Fibroblast of lung (primary cell): ENCODE measurements at regions not wholly inside any gene's neighbourhood (a gene's known extent, or its start where the extent isn't known, plus 50 kb on each side); places are given as distances from the start of the nearest gene placed in this dataset.

Experiments
- DNase-seq, 2 donors: peaks; one replicate each; pipeline versions ENCODE4 v3.0.0 to v3.0.0-alpha.2; 2010; ENCODE audit warnings: low read depth in 2 of 2
- H2AFZ ChIP-seq: 2 replicates; pipeline ENCODE4 v1.5.1; 2012; ENCODE audit warnings: low read length, control low read depth, inconsistent platforms
- H3K27ac ChIP-seq: 2 replicates; pipeline ENCODE4 v1.5.1; 2011; ENCODE audit warnings: low read length, control low read depth; ENCODE audit not compliant: insufficient read depth
- H3K27me3 ChIP-seq: 2 replicates; pipeline ENCODE4 v1.5.1; 2011; ENCODE audit warnings: mild to moderate bottlenecking, low read length; ENCODE audit not compliant: control insufficient read depth, insufficient read depth
- H3K36me3 ChIP-seq: 2 replicates; pipeline ENCODE4 v1.5.1; 2011; ENCODE audit warnings: low read length; ENCODE audit not compliant: control insufficient read depth, insufficient read depth
- H3K4me1 ChIP-seq: 2 replicates; pipeline ENCODE4 v1.5.1; 2011; ENCODE audit warnings: low read length; ENCODE audit not compliant: control insufficient read depth, insufficient read depth; ENCODE audit errors: extremely low read depth
- H3K4me2 ChIP-seq: 2 replicates; pipeline ENCODE4 v1.5.1; 2011; ENCODE audit warnings: low read length, control low read depth; ENCODE audit not compliant: insufficient read depth; ENCODE audit errors: extremely low read depth
- H3K4me3 ChIP-seq, 4 experiments: fragments of 200-600 bp in 1 of 4; sonication (generic) in 1 of 4; replicated peaks in 1 of 4; 2 replicates each; pipeline ENCODE4 v1.5.1; 2011 to 2016; ENCODE audit warnings: low read length in 4 of 4, low read depth in 3 of 4, mild to moderate bottlenecking in 3 of 4, control low read depth in 2 of 4, inconsistent platforms in 1 of 4, mixed read lengths in 1 of 4; ENCODE audit not compliant: insufficient read depth in 1 of 4; ENCODE audit errors: control extremely low read depth in 1 of 4
- H3K79me2 ChIP-seq: 2 replicates; pipeline ENCODE4 v1.5.1; 2012; ENCODE audit warnings: mild to moderate bottlenecking, low read length, inconsistent platforms; ENCODE audit not compliant: control insufficient read depth, insufficient read depth
- H3K9ac ChIP-seq: 2 replicates; pipeline ENCODE4 v1.5.1; 2011; ENCODE audit warnings: mild to moderate bottlenecking, low read length, control low read depth; ENCODE audit not compliant: insufficient read depth
- H3K9me3 ChIP-seq: 2 replicates; pipeline ENCODE4 v1.5.1; 2012; ENCODE audit warnings: low read depth, low read length; ENCODE audit not compliant: control insufficient read depth, insufficient read depth
- H4K20me1 ChIP-seq: 2 replicates; pipeline ENCODE4 v1.5.1; 2011; ENCODE audit warnings: low read length; ENCODE audit not compliant: control insufficient read depth, insufficient read depth; ENCODE audit errors: extremely low read depth
- EZH2 ChIP-seq: IDR thresholded peaks from 2 replicates; pipeline ENCODE4 v1.5.1; 2012; ENCODE audit warnings: low read length, control low read depth, mild to moderate bottlenecking; ENCODE audit errors: missing control alignments
- TF ChIP-seq, protein P1 (sequence below), 2 donors: IDR thresholded peaks in 1 of 2; conservative IDR thresholded peaks in 1 of 2; 1 replicate in 1 of 2; 2 replicates in 1 of 2; pipeline ENCODE4 v1.5.1; 2011 to 2012; ENCODE audit warnings: low read length in 2 of 2, control low read depth in 1 of 2, inconsistent platforms in 1 of 2, low read depth in 1 of 2, mild to moderate bottlenecking in 1 of 2

DNA sequence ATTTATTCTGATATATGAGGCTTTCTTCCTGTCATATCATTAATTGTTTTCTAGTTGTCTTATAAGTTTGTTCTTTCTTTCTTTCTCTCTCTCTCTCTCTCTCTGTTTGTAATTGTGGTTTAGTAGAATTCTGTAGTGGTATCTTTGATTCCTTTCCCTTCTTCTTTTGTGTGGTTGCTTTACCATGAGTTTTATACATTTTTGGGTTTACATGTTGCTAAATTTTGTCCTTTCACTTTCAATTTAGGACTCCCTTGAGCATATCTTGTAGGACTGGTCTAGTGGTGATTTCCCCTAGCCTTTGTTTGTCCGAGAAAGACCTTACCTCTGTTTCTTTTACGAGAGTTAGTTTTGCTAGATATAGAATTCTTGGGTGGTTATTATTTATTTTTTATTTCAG, 162.3 kb upstream of the CHRM3 start:
- no peaks in the 10 kb centered on the region for H3K79me2 ChIP-seq
- H3K4me2 ChIP-seq = no peak overlapping the region
- H2AFZ ChIP-seq = no peak overlapping the region
- TF ChIP-seq EZH2 = no peak
- TF ChIP-seq, protein P1, sequence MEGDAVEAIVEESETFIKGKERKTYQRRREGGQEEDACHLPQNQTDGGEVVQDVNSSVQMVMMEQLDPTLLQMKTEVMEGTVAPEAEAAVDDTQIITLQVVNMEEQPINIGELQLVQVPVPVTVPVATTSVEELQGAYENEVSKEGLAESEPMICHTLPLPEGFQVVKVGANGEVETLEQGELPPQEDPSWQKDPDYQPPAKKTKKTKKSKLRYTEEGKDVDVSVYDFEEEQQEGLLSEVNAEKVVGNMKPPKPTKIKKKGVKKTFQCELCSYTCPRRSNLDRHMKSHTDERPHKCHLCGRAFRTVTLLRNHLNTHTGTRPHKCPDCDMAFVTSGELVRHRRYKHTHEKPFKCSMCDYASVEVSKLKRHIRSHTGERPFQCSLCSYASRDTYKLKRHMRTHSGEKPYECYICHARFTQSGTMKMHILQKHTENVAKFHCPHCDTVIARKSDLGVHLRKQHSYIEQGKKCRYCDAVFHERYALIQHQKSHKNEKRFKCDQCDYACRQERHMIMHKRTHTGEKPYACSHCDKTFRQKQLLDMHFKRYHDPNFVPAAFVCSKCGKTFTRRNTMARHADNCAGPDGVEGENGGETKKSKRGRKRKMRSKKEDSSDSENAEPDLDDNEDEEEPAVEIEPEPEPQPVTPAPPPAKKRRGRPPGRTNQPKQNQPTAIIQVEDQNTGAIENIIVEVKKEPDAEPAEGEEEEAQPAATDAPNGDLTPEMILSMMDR (conservative IDR thresholded peaks at IDR 0.05 in 1 of 2, IDR thresholded peaks at IDR 0.05 in 1 of 2; ENCODE audit: low read depth in 1 of 2, low read length in 2 of 2) = no peak
- no peak overlapping the region for H3K27ac ChIP-seq
- no peaks in the 10 kb centered on the region for H4K20me1 ChIP-seq
- H3K4me3 ChIP-seq = no peak overlapping the region
- DNase-seq = no peak
- H3K9ac ChIP-seq = no peak overlapping the region
- no peaks in the 10 kb centered on the region for H3K9me3 ChIP-seq
- no peaks in the 10 kb centered on the region for H3K36me3 ChIP-seq
- H3K27me3 ChIP-seq = no peaks in the 10 kb centered on the region
- no peaks in the 10 kb centered on the region for H3K4me1 ChIP-seq

DNA sequence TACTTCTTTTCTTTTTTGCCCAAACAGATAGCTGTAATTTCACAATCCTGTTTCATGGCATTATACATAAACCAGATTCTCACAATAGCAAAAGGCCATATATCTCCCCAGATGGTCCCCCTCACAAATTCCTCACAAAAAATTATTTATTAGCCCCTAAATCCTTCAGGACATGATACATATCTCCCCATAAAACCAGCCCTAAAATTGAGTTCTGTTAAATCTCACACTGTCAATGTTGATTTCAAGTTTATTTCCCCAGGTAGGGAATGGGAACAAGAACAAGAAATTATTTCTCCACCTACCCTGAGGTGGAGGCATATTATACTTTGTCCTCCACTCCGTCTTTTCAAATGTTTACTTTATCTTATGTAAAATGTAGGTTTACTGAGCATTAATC, 163.4 kb upstream of the CHRM3 start:
- H3K9me3 ChIP-seq = no peaks in the 10 kb centered on the region
- no peak overlapping the region for H3K4me3 ChIP-seq
- no peaks in the 10 kb centered on the region for H3K4me1 ChIP-seq
- no peak overlapping the region for H3K4me2 ChIP-seq
- no peak overlapping the region for H3K9ac ChIP-seq
- no peaks in the 10 kb centered on the region for H4K20me1 ChIP-seq
- TF ChIP-seq, protein P1 (conservative IDR thresholded peaks at IDR 0.05 in 1 of 2, IDR thresholded peaks at IDR 0.05 in 1 of 2; ENCODE audit: low read depth in 1 of 2, low read length in 2 of 2) = no peak
- no peak for TF ChIP-seq EZH2
- H3K79me2 ChIP-seq = no peaks in the 10 kb centered on the region
- H2AFZ ChIP-seq = no peak overlapping the region
- H3K36me3 ChIP-seq = no peaks in the 10 kb centered on the region
- DNase-seq = no peak
- no peaks in the 10 kb centered on the region for H3K27me3 ChIP-seq
- no peak overlapping the region for H3K27ac ChIP-seq

DNA sequence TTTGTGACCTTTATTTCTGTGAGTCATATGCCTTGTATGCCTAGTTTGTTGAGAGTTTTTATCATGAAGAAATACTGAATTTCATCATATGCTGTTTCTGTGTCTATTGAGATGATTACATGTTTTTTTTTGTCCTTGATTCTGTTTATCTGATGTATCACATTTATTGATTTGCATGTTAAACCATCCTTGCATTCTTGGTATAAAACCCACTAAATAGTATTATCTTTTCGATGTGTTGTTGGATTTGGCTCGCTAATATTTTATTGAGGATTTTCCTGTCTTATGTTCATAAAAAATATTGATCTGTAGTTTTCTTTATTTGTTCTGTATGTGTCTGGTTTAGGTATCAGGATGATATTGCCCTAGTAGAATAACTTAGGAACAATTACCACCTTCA, 164.7 kb upstream of the CHRM3 start:
- Histone ChIP-seq H3K4me3 (no peak overlapping the region), H3K27ac (no peak overlapping the region), H3K9me3 (no peaks in the 10 kb centered on the region), H3K4me1 (no peaks in the 10 kb centered on the region), H3K27me3 (no peaks in the 10 kb centered on the region), H4K20me1 (no peaks in the 10 kb centered on the region), H3K9ac (no peak overlapping the region), H3K79me2 (no peaks in the 10 kb centered on the region), H3K4me2 (no peak overlapping the region), H2AFZ (no peak overlapping the region), H3K36me3 (no peaks in the 10 kb centered on the region)
- DNase-seq = no peak
- TF ChIP-seq EZH2 = no peak

DNA sequence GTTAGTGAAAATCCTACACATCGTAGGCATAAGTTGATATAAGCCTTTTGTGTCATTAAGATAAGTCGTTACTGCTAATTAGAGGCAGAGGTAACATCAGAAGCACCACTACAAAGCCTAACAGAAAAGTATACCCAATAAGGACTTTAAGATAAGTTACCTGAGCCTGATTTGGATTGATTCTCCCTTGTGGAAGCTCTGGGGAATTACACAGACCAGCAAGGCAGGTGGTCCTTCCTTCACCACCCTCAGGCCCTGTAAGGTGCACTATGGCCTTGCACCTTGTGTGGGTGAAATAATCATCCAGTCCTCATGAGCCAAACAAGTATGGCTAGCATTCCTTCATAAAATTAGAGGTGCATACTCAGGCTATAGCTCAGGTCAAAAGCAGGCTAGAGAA, 166.7 kb upstream of the CHRM3 start:
- TF ChIP-seq, protein P1 (conservative IDR thresholded peaks at IDR 0.05 in 1 of 2, IDR thresholded peaks at IDR 0.05 in 1 of 2; ENCODE audit: low read depth in 1 of 2, low read length in 2 of 2) = no peak
- no peak for TF ChIP-seq EZH2
- no peaks in the 10 kb centered on the region for H3K27me3 ChIP-seq
- H3K4me1 ChIP-seq = no peaks in the 10 kb centered on the region
- no peaks in the 10 kb centered on the region for H3K36me3 ChIP-seq
- no peak for DNase-seq
- H3K27ac ChIP-seq = no peak overlapping the region
- H3K4me3 ChIP-seq = no peak overlapping the region
- H4K20me1 ChIP-seq = no peaks in the 10 kb centered on the region
- no peaks in the 10 kb centered on the region for H3K79me2 ChIP-seq
- H3K9me3 ChIP-seq = no peaks in the 10 kb centered on the region
- no peak overlapping the region for H3K4me2 ChIP-seq
- H3K9ac ChIP-seq = no peak overlapping the region
- no peak overlapping the region for H2AFZ ChIP-seq
